Activated naive CD4-positive, alpha-beta T cell treated with anti-CD3 and anti-CD28 coated beads, Interleukin-2, amount 50 U/mL, for 16 hours (primary cell): ENCODE measurements at regions not wholly inside any gene's neighbourhood (a gene's known extent, or its start where the extent isn't known, plus 50 kb on each side); places are given as distances from the start of the nearest gene placed in this dataset.

Experiments
- DNase-seq: peaks from one replicate; pipeline ENCODE4 v3.0.0-alpha.2; 2020

GRCh38 chr6:110537208-110538123 lies 61.1 kb upstream of the SLC22A16 start:
- DNase-seq: no peak

GRCh38 chr6:110534731-110535492 lies 58.5 kb upstream of the SLC22A16 start:
- no peak for DNase-seq

DNA sequence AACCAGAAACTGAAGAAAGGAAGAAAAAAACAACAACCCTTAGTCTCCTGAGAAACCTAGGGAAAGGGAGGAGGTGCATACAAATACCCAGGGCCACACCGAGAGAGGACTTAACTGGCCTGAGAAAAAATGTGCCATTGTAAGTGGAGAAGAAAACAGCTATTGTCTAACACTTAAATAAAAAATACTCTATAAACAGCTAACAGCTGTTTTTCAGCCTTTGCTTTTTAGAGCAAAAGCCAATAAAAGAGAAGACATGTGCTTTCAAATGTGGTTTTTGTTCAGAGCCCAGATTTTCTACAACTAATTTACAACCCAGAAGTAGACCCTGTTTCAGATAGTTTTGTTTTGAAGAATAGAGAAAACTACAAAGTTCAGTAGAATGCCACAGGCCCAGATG lies 56.0 kb upstream of the SLC22A16 start:
- no peak for DNase-seq

GRCh38 chr6:110530671-110531070 lies 54.3 kb upstream of the SLC22A16 start:
- DNase-seq: no peak

GRCh38 chr6:110529907-110530306 lies 53.5 kb upstream of the SLC22A16 start:
- no peak for DNase-seq

DNA sequence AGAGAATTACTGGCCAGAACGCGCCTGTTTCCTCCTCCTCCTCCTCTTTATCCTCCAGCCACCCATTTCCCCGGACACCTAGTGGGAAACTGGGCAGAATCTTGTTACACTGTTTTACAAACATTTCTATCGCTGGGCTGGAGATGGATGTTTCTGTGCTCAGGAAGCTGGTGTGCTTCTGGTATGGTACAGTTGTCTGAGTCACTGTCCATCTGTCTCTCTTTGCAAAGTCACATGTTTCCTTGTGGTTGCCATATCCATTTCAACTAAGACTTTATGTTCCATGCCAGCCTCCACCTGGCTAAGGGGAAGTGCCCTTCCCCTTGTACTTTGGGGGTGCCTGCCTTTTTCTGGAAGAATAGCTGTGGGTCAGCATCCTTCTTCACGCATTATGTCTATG lies 52.9 kb upstream of the SLC22A16 start:
- no peak for DNase-seq

DNA sequence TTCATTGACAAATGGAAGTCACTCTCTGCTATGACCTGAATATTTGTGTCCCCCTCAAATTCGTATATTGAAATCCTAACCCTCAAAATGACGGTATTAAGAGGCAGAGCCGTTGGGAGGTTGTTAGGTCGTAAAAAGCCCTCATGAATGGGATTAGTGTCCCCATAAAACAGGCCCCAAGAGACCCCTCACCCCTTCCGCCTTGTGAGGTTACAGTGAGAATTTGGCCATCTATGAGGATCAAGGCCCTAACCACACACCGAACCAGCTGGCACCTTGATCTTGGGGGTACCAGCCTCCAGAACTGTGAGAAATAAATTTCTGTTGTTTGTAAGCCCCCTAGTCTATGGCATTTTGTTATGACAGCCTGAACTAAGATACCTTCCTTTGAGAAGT lies 52.5 kb upstream of the SLC22A16 start:
- DNase-seq: no peak

DNA sequence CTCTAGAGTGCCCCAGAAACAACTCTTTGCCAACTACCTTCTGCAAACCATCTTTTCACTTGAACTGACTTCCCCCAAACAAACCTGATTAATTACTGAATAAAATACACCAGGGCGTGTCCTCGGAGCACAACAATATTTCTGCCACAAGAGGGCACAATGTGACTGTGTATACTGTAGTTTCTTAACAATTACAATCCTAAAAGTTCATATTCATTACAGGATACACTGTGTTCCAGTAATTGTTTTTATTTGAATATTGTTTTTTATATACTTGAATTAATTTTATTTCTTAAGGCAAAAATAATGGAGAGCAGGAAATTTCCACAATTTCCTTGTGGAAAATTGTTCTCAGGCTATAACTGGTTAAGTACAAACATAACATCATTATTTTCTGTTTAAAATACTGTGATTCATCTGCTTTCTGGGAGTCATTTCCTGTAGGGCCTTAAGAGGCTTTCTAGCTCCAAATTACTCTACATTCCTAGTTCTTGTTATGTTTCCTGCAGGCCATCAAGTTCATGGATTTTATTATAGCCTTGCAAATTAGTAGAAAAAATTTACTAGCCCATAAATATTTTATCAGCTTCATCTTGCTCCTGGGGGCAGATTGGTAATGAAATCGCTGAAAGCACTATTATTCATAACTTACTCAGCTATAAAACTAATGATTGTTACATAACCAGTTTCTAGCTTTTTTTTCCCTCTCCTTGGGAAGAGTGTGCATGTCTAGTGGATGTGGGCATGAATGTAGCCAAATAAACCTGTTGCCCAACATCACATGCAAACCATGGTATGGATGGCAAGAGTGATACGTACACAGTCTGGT lies 51.9 kb upstream of the SLC22A16 start:
- DNase-seq: peak; percentile 45

DNA sequence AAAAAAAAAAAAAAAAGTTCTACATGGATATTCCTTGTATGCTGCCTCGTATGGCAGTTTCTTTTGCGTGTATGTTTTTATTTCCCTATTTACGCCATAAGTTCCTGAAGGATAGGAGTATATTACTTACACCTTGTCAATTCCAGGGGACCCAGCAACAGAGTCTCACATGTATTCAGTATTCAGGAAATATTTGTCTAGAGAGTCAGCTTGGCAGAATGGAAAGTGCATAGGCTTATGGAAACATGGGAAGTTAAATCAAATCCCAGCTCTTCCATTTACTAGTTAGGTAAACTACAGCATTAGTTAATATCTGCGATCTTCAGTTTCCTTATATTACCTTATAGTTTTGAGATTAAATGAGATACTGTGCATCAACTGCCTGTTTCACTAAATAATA lies 51.1 kb upstream of the SLC22A16 start:
- DNase-seq: no peak

DNA sequence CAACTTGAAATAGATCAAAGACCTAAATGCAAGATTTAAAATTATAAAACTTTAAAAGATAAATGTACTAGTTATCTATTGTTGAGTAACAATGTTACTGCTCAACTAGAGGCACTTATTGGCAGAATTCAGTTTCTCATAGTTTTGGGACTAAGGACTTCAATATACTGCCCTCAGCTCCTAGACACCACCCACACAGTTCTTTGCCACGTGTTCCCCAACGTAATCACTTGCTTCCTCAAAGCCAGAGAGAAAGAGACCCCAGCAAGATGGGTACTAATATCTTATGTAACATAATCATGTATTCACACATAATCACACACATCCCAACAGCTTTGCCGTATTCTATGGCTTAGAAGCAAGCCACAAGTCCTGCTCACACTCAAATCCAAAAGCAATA lies 50.3 kb upstream of the SLC22A16 start:
- no peak for DNase-seq
